Endothelial cell of umbilical vein (primary cell): ENCODE measurements at regions not wholly inside any gene's neighbourhood (a gene's known extent, or its start where the extent isn't known, plus 50 kb on each side); places are given as distances from the start of the nearest gene placed in this dataset.

ENCODE experiments used
- CTCF ChIP-seq, 2 donors: IDR thresholded peaks; 1 replicate in 1 of 2; 2 replicates in 1 of 2; pipeline ENCODE4 v1.5.1; 2011; ENCODE audit warnings: low read length in 2 of 2, mild to moderate bottlenecking in 2 of 2, moderate library complexity in 2 of 2, control low read depth in 1 of 2, inconsistent platforms in 1 of 2, low read depth in 1 of 2; ENCODE audit not compliant: insufficient read depth in 1 of 2; ENCODE audit errors: extremely low read depth in 1 of 2
- EZH2 ChIP-seq: IDR thresholded peaks from 2 replicates; pipeline ENCODE4 v1.6.1; 2012; ENCODE audit warnings: borderline replicate concordance, low read depth, mild to moderate bottlenecking, moderate library complexity, low read length, inconsistent platforms; ENCODE audit not compliant: severe bottlenecking
- FOS ChIP-seq: IDR thresholded peaks from 2 replicates; pipeline ENCODE4 v1.6.1; 2011; ENCODE audit warnings: mild to moderate bottlenecking, low read length, moderate library complexity, borderline replicate concordance; ENCODE audit not compliant: insufficient read depth
- MAX ChIP-seq: IDR thresholded peaks from 2 replicates; pipeline ENCODE4 v1.6.1; 2011; ENCODE audit not compliant: insufficient read depth, insufficient read length
- MYC ChIP-seq: IDR thresholded peaks from one replicate; pipeline ENCODE4 v1.6.1; 2011; ENCODE audit warnings: mild to moderate bottlenecking, low read depth, low read length
- POLR2A ChIP-seq: IDR thresholded peaks from 2 replicates; pipeline ENCODE4 v1.6.1; 2012; ENCODE audit warnings: low read depth, mild to moderate bottlenecking, control low read depth, low read length
- POLR2AphosphoS5 ChIP-seq: IDR thresholded peaks from 2 replicates; pipeline ENCODE4 v1.6.1; 2012; ENCODE audit warnings: low read depth, mild to moderate bottlenecking, control low read depth, low read length, moderate library complexity; ENCODE audit not compliant: insufficient read depth

GRCh38 chr2:36296798-36297197, 58.8 kb upstream of the CRIM1 start:
- no peak for TF ChIP-seq CTCF (IDR thresholded peaks at IDR 0.05; ENCODE audit: extremely low read depth in 1 of 2, insufficient read depth in 1 of 2, low read depth in 1 of 2, low read length in 2 of 2)
- no peak for TF ChIP-seq POLR2A
- TF ChIP-seq POLR2AphosphoS5, result no peak
- no peak for TF ChIP-seq MAX
- TF ChIP-seq MYC, result no peak
- no peak for TF ChIP-seq EZH2
- no peak for TF ChIP-seq FOS
